ENCODE measurements at regions not wholly inside any gene's neighbourhood (a gene's known extent, or its start where the extent isn't known, plus 50 kb on each side); places are given as distances from the start of the nearest gene placed in this dataset.

DNA sequence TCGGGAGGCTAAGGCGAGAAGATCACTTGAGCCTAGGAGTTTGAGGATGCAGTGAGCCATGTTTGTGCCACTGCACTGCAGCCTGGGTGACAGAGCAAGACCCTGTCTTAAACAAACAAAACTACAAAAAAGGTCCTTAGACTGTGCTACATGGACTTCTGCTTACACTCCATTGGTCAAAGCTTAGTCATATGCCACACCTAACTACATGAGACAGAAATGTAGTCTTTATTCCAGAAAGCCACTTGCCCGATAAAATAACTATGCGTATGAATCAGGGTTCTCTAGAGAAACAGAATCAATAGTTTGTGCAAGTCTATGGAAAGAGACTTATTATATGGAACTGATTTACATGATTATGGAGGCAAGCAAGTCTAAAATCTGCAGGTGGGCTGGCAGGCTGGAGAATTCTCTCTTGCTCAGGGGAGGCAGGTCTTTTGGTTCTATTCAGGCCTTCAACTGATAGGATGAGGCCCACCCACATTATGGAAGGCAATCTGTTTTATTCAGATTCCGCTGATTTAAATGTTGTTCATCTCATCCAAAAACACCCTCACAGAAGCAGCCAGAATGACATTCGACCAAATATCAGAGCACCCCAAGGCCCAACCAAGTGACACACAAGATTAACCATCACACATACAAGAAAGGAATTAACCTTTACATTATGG, 114.4 kb upstream of the SIX2 start:
- Histone ChIP-seq H3K9me3 (ENCODE audit: insufficient read depth, low read length) (no peaks in the 10 kb centered on the region), H3K79me2 (ENCODE audit: low read length) (no peaks in the 10 kb centered on the region), H3K4me1 (ENCODE audit: low read length) (no peaks in the 10 kb centered on the region), H3K36me3 (replicated peaks; ENCODE audit: low read depth, low read length) (no peaks in the 10 kb centered on the region), H3K9ac (ENCODE audit: low read length) (no peak overlapping the region), H2AFZ (ENCODE audit: low read depth, low read length) (no peak overlapping the region), H3K4me2 (ENCODE audit: low read length) (no peak overlapping the region), H3K27me3 (ENCODE audit: low read depth, low read length) (no peaks in the 10 kb centered on the region), H3K4me3 (ENCODE audit: low read length) (no peak overlapping the region), H4K20me1 (ENCODE audit: insufficient read depth, low read length) (no peaks in the 10 kb centered on the region), H3K27ac (ENCODE audit: low read length) (no peak overlapping the region)
- TF ChIP-seq, protein P1, sequence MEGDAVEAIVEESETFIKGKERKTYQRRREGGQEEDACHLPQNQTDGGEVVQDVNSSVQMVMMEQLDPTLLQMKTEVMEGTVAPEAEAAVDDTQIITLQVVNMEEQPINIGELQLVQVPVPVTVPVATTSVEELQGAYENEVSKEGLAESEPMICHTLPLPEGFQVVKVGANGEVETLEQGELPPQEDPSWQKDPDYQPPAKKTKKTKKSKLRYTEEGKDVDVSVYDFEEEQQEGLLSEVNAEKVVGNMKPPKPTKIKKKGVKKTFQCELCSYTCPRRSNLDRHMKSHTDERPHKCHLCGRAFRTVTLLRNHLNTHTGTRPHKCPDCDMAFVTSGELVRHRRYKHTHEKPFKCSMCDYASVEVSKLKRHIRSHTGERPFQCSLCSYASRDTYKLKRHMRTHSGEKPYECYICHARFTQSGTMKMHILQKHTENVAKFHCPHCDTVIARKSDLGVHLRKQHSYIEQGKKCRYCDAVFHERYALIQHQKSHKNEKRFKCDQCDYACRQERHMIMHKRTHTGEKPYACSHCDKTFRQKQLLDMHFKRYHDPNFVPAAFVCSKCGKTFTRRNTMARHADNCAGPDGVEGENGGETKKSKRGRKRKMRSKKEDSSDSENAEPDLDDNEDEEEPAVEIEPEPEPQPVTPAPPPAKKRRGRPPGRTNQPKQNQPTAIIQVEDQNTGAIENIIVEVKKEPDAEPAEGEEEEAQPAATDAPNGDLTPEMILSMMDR (IDR thresholded peaks at IDR 0.05; ENCODE audit: low read depth, low read length): no peak
- TF ChIP-seq EZH2phosphoT487 (IDR thresholded peaks at IDR 0.05; ENCODE audit: low read depth): no peak

DNA sequence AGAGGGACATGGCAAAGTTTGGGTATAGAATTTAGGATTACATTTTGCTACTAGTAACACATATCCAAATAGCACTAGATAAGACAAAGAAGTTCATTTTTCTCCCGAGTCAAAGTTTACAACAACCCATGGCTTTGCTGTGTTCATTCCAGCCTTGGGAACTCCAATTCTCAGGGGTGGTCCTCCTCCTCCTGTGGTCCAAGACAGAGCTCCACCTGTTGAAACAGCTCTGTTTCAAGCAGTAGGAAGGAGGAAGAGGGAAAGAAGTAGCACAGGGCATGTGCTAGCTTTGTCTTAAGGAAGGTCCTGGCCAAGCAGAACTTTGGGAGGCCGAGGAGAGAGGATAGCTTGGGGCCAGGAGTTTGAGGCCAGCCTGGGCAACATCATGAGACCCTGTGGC, 113.8 kb upstream of the SIX2 start:
- H3K27me3 ChIP-seq (ENCODE audit: low read depth, low read length): no peaks in the 10 kb centered on the region
- no peaks in the 10 kb centered on the region for H3K36me3 ChIP-seq (replicated peaks; ENCODE audit: low read depth, low read length)
- TF ChIP-seq EZH2phosphoT487 (IDR thresholded peaks at IDR 0.05; ENCODE audit: low read depth): no peak
- TF ChIP-seq, protein P1 (IDR thresholded peaks at IDR 0.05; ENCODE audit: low read depth, low read length): no peak
- H2AFZ ChIP-seq (ENCODE audit: low read depth, low read length): no peak overlapping the region
- H3K9me3 ChIP-seq (ENCODE audit: insufficient read depth, low read length): no peaks in the 10 kb centered on the region
- no peaks in the 10 kb centered on the region for H3K79me2 ChIP-seq (ENCODE audit: low read length)
- no peak overlapping the region for H3K27ac ChIP-seq (ENCODE audit: low read length)
- no peak overlapping the region for H3K9ac ChIP-seq (ENCODE audit: low read length)
- H3K4me2 ChIP-seq (ENCODE audit: low read length): no peak overlapping the region
- no peaks in the 10 kb centered on the region for H3K4me1 ChIP-seq (ENCODE audit: low read length)
- H4K20me1 ChIP-seq (ENCODE audit: insufficient read depth, low read length): no peaks in the 10 kb centered on the region
- no peak overlapping the region for H3K4me3 ChIP-seq (ENCODE audit: low read length)

DNA sequence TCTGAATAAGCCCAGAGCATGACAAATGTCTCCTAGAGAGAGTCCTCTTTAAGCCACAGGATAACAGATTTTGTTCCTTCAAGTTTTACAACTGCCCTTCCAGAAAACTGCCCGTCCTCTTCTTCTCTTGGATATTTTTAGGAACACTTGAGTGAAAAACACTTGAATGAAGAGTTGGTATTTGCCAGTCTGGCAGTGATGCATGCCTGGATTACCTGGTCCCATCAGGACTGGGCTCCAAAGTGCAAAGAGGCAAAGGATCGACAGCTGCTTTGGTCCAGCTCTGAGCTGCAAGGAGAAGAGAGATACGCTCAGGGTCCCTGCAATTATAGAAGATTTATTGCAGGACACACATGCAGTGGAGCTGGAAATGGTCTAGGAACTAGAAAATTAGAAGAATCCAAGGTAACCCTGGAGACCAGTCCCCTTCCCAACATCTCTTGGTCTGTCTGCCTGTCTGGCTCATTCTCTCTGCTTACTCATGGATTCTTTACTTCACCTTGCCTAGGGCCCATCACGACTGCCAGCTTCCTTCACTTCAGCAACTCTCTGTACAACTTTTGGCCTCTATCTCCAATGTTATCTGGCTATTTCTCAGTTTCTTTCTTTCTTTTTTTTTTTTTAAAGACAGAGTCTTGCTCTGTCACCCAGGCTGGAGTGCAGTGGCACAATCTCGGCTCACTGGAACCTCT, 112.1 kb upstream of the SIX2 start:
- Histone ChIP-seq H3K4me1 (ENCODE audit: low read length) (no peaks in the 10 kb centered on the region), H3K36me3 (replicated peaks; ENCODE audit: low read depth, low read length) (no peaks in the 10 kb centered on the region), H3K9ac (ENCODE audit: low read length) (no peak overlapping the region), H3K79me2 (ENCODE audit: low read length) (no peaks in the 10 kb centered on the region), H2AFZ (ENCODE audit: low read depth, low read length) (no peak overlapping the region), H4K20me1 (ENCODE audit: insufficient read depth, low read length) (no peaks in the 10 kb centered on the region), H3K4me3 (ENCODE audit: low read length) (no peak overlapping the region), H3K27me3 (ENCODE audit: low read depth, low read length) (no peaks in the 10 kb centered on the region), H3K4me2 (ENCODE audit: low read length) (no peak overlapping the region), H3K9me3 (ENCODE audit: insufficient read depth, low read length) (no peaks in the 10 kb centered on the region), H3K27ac (ENCODE audit: low read length) (no peak overlapping the region)
- TF ChIP-seq, protein P1 (IDR thresholded peaks at IDR 0.05; ENCODE audit: low read depth, low read length): no peak
- TF ChIP-seq EZH2phosphoT487 (IDR thresholded peaks at IDR 0.05; ENCODE audit: low read depth): no peak

DNA sequence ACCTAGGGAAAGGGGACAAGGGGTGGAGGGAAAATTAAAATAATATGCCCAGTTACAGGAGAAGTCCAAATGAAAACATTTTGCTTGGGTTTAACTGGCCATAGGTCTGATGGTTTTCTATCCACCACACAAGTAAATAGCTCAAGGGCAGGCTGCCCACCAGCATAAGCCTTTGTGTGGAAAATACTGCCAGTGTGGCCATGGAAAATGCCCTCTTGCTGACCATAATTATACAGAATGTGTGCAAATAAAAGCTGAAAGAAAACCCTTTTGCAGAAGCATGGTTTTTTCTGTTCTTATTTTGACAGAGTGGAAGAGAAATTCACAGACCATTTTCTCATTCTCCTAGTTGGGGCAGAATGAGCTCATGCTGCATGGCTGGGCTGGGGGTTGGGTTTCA, 111.3 kb upstream of the SIX2 start:
- Histone ChIP-seq H3K36me3 (replicated peaks; ENCODE audit: low read depth, low read length) (no peaks in the 10 kb centered on the region), H3K4me2 (ENCODE audit: low read length) (no peak overlapping the region), H3K9ac (ENCODE audit: low read length) (no peak overlapping the region), H2AFZ (ENCODE audit: low read depth, low read length) (no peak overlapping the region), H3K79me2 (ENCODE audit: low read length) (no peaks in the 10 kb centered on the region), H3K27ac (ENCODE audit: low read length) (no peak overlapping the region), H4K20me1 (ENCODE audit: insufficient read depth, low read length) (no peaks in the 10 kb centered on the region), H3K27me3 (ENCODE audit: low read depth, low read length) (no peaks in the 10 kb centered on the region), H3K4me3 (ENCODE audit: low read length) (no peak overlapping the region), H3K4me1 (ENCODE audit: low read length) (no peaks in the 10 kb centered on the region), H3K9me3 (ENCODE audit: insufficient read depth, low read length) (no peaks in the 10 kb centered on the region)
- TF ChIP-seq EZH2phosphoT487 (IDR thresholded peaks at IDR 0.05; ENCODE audit: low read depth): no peak
- TF ChIP-seq, protein P1 (IDR thresholded peaks at IDR 0.05; ENCODE audit: low read depth, low read length): no peak
